GM13977 (cell line): ENCODE measurements at regions not wholly inside any gene's neighbourhood (a gene's known extent, or its start where the extent isn't known, plus 50 kb on each side); places are given as distances from the start of the nearest gene placed in this dataset.

Experiments
- DNase-seq: peaks from one replicate; pipeline ENCODE4 v3.0.0; 2012; ENCODE audit warnings: low spot score
- CTCF ChIP-seq: IDR thresholded peaks from 2 replicates; pipeline ENCODE4 v1.5.1; 2012; ENCODE audit warnings: mild to moderate bottlenecking, control low read depth; ENCODE audit not compliant: insufficient read depth; ENCODE audit errors: extremely low read depth, missing control alignments
- in situ Hi-C: fragments of 300-500 bp; cut with MboI; formaldehyde crosslinking; loops from one replicate; pipeline ENCODE4 v1.12.0; 2022; ENCODE audit warnings: low sequenced_read_pairs, low pct_unique_long_range_greater_than_20kb, mixed read lengths, inconsistent platforms; ENCODE audit not compliant: unreplicated experiment

- in situ Hi-C loops = no loop called here
- no peak for TF ChIP-seq CTCF
These were observed 404.6 kb upstream of the C2CD4B start for GRCh38 chr15:62569460-62570404.

GRCh38 chr15:62570405-62570783 is 405.3 kb upstream of the C2CD4B start:
- no peak for DNase-seq
- in situ Hi-C loops = no loop called here
- TF ChIP-seq CTCF = no peak

More at GRCh38 chr15:62569460-62570404, 404.6 kb upstream of the C2CD4B start:
- no peak for DNase-seq

GRCh38 chr15:62571072-62571471 is 406.0 kb upstream of the C2CD4B start:
- in situ Hi-C loops = no loop called here
- no peak for DNase-seq
- TF ChIP-seq CTCF = no peak

- no peak for DNase-seq
- no peak for TF ChIP-seq CTCF
- in situ Hi-C loops = no loop called here
These were observed 407.7 kb upstream of the C2CD4B start for GRCh38 chr15:62572797-62573196.

- no peak for TF ChIP-seq CTCF
- in situ Hi-C loops = no loop called here
These were observed 408.8 kb upstream of the C2CD4B start for GRCh38 chr15:62573876-62574275.

GRCh38 chr15:62578546-62578945 is 413.5 kb upstream of the C2CD4B start:
- no peak for TF ChIP-seq CTCF
- no peak for DNase-seq
- in situ Hi-C loops = no loop called here

More at GRCh38 chr15:62573876-62574275, 408.8 kb upstream of the C2CD4B start:
- no peak for DNase-seq
